GM18868 (cell line): ENCODE measurements at regions not wholly inside any gene's neighbourhood (a gene's known extent, or its start where the extent isn't known, plus 50 kb on each side); places are given as distances from the start of the nearest gene placed in this dataset.
"Not testable (repeated sequence)": the region's sequence is repeated elsewhere in the genome, so short reads cannot be mapped to it uniquely, and the experiment has no call there.

ENCODE experiments used
- ATAC-seq: cut with Tn5 transposase; IDR thresholded peaks from one replicate; pipeline ENCODE4 v1.9.1; 2021; ENCODE audit warnings: mild to moderate bottlenecking, moderate library complexity; ENCODE audit not compliant: unreplicated experiment

DNA sequence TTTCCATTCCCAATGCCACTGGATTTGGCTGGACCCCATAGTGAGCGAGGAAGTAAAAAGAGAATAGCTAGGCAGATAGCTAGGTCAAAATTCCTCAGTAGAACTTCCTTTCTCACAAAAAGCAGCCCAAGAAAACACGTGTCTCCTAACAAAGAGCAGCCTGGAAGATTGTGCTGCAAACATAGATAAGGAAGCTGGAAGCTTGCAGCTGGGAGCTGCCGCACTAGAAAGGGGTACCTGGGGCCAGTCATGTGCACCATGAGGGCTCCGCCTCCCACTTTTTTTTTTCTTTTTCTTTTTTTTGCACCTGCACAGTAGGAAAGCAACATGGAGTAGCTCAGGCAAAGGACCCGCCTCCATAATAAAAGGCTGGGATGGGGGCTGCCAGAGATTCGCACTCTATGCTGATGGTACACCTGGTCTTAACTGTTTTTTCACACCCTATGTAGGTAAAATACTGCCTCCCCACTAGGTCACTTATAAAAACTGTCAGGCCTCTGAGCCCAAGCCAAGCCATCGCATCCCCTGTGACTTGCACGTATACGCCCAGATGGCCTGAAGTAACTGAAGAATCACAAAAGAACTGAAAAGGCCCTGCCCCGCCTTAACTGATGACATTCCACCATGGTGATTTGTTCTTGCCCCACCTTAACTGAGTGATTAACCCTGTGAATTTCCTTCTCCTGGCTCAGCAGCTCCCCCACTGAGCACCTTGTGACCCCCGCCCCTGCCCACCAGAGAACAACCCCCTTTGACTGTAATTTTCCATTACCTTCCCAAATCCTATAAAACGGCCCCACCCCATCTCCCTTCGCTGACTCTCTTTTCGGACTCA lies 521.6 kb downstream of the IRS2 start:
- not testable (repeated sequence) for ATAC-seq

DNA sequence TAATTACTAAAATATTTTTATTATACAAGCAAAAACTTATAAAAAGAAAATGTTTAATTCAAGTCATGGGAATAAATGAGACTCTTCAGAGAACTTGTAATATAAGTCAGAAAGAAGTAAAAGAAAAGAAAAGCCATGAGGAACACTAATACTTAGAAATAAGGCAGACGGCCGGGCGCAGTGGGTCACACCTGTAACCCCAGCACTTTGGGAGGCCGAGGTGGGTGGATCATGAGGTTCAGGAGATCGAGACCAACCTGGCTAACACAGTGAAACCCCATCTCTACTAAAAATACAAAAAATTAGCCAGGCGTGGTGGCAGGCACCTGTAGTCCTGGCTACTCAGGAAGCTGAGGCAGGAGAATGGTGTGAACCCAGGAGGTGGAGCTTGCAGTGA lies 528.6 kb downstream of the IRS2 start:
- not testable (repeated sequence) for ATAC-seq
